ENCODE measurements at regions not wholly inside any gene's neighbourhood (a gene's known extent, or its start where the extent isn't known, plus 50 kb on each side); places are given as distances from the start of the nearest gene placed in this dataset.

- Histone ChIP-seq H3K27me3 (ENCODE audit: control insufficient read depth, insufficient read depth, low read length) (peaks cover 2% of the 10 kb centered on the region), H3K36me3 (ENCODE audit: control insufficient read depth, insufficient read depth, low read length) (no peaks in the 10 kb centered on the region), H3K4me3 (ENCODE audit: low read depth, low read length) (no peak overlapping the region)
- FAIRE-seq (no peak), DNase-seq (ENCODE audit: low read depth) (no peak)
- no peak for TF ChIP-seq CTCF (IDR thresholded peaks at IDR 0.05; ENCODE audit: insufficient read depth, low read length, severe bottlenecking)
Measured at GRCh38 chr2:10520154-10520553, 72.0 kb upstream of the ODC1 start.

GRCh38 chr2:10519394-10519740 lies 71.2 kb upstream of the ODC1 start:
- Histone ChIP-seq H3K4me3 (ENCODE audit: low read depth, low read length) (no peak overlapping the region), H3K36me3 (ENCODE audit: control insufficient read depth, insufficient read depth, low read length) (no peaks in the 10 kb centered on the region), H3K27me3 (ENCODE audit: control insufficient read depth, insufficient read depth, low read length) (peaks cover 2% of the 10 kb centered on the region)
- TF ChIP-seq CTCF (IDR thresholded peaks at IDR 0.05; ENCODE audit: insufficient read depth, low read length, severe bottlenecking), result no peak
- DNase-seq (ENCODE audit: low read depth) (no peak), FAIRE-seq (no peak)

DNA sequence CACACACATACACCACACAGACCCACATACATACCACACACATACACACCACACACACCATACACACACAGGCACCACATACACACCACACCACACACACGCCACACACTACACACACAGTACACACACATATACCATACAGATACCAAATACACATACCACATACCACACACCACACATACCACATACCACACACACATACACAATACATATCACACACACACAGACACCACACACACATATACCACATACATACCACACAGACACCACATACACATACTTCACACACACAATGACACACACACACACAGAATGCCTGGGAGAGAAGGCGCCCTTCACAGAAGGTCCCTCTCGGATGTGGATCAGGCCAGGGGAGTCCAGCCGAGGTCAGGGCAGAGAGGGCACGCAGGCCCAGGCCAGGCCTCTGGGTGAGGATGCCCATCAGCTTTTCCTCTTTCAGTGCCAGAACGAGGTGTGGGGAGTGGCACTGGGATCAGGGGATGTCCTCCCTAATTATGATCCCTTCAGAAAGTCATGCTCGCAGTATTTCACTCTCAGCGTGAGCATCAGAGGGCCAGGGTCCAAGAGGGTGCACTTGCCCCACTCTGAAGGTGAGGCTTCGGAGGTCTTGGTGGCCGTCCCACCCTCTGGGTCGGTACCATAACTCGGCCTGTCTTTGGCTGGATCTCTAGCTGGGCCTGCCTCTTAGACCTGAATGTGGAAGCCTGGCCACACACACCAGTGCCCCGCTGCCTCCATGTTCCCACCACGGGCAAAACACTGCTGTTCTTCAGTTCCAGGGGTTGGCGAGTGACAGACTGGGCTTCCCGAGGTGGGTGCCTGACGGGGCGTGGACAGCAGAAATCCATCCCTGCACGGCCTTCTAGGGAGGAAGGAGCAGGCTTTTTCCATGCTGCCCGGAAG lies 70.6 kb upstream of the ODC1 start:
- no peak for TF ChIP-seq CTCF (IDR thresholded peaks at IDR 0.05; ENCODE audit: insufficient read depth, low read length, severe bottlenecking)
- DNase-seq (ENCODE audit: low read depth), result no peak

DNA sequence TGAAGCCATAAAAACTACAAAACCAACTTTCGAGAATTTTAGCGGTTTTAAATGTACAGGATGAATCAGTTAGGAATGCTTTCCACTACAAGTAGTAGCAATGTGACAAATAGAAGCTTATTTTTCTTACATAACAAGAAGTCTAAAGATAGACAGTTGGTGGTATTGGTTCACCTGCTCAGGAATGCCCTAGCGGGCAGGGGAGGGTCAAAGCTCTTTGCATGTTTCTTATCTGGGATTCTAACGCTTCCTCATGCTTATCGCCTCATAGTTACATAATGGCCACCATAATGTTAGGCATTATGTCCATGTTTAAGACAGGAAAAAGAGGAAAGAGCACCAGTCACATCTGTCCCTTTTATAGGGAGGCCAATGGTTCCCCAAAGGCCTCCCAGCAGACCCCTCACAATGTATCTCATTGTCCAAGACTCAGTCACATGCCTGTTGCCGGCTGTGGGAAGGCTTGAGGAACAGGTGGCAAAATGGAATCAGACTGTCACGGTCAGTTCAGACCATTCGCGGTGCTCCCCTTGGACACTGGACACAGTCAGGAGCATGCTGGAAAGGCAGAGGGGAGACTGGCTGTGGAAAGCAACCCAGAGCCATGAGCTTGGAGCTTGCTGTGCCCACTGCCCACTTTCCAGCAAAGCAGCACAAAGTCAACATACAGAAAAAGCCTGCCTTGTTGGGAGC lies 69.4 kb upstream of the ODC1 start:
- Histone ChIP-seq H3K4me3 (ENCODE audit: low read depth, low read length) (no peak overlapping the region), H3K36me3 (ENCODE audit: control insufficient read depth, insufficient read depth, low read length) (no peaks in the 10 kb centered on the region), H3K27me3 (ENCODE audit: control insufficient read depth, insufficient read depth, low read length) (no peaks in the 10 kb centered on the region)
- no peak for FAIRE-seq
- DNase-seq (ENCODE audit: low read depth), result no peak
- no peak for TF ChIP-seq CTCF (IDR thresholded peaks at IDR 0.05; ENCODE audit: insufficient read depth, low read length, severe bottlenecking)

More for the DNA sequence above, 70.6 kb upstream of the ODC1 start:
- Histone ChIP-seq H3K27me3 (ENCODE audit: control insufficient read depth, insufficient read depth, low read length) (peaks cover 2% of the 10 kb centered on the region), H3K36me3 (ENCODE audit: control insufficient read depth, insufficient read depth, low read length) (no peaks in the 10 kb centered on the region), H3K4me3 (ENCODE audit: low read depth, low read length) (no peak overlapping the region)
- peak; percentile 62 for FAIRE-seq

DNA sequence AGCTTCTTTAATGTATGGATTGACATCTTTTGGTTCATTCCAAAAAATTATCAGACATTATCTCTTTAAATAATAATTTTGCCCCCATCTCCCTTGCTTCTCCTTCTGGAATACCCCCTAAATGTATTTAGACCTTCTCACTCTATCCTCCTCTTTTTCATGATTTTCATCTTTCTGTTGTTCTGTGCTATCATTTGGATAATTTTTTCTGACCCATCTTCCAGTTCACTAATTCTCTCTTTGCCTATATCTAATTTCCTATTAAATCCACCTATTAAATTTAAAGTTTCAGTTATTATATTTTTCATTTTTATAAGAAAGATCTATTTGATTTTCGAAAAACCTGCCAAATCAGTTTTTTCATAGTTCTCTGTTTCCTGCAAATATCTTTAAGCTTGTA lies 67.8 kb upstream of the ODC1 start:
- FAIRE-seq (no peak), DNase-seq (ENCODE audit: low read depth) (no peak)
- Histone ChIP-seq H3K36me3 (ENCODE audit: control insufficient read depth, insufficient read depth, low read length) (no peaks in the 10 kb centered on the region), H3K4me3 (ENCODE audit: low read depth, low read length) (no peak overlapping the region), H3K27me3 (ENCODE audit: control insufficient read depth, insufficient read depth, low read length) (no peaks in the 10 kb centered on the region)
- no peak for TF ChIP-seq CTCF (IDR thresholded peaks at IDR 0.05; ENCODE audit: insufficient read depth, low read length, severe bottlenecking)
